Liver (tissue), 8 donors: ENCODE measurements at regions not wholly inside any gene's neighbourhood (a gene's known extent, or its start where the extent isn't known, plus 50 kb on each side); places are given as distances from the start of the nearest gene placed in this dataset.
A peak's percentile ranks its signal among the peaks of the same experiment; 100 is the strongest.

Experiments used
- DNase-seq: peaks from one replicate; pipeline ENCODE4 v3.0.0-alpha.2; 2017; ENCODE audit warnings: low spot score
- H3K27ac ChIP-seq, 2 donors: one replicate each; pipeline ENCODE4 v1.7.0; 2013; ENCODE audit warnings: inconsistent platforms in 2 of 2, low read length in 2 of 2, control low read depth in 1 of 2, low read depth in 1 of 2, mild to moderate bottlenecking in 1 of 2
- H3K27me3 ChIP-seq, 4 donors: one replicate each; pipeline versions ENCODE4 v1.6.1 to v1.7.0; 2013; ENCODE audit warnings: low read length in 3 of 4, inconsistent platforms in 1 of 4, mild to moderate bottlenecking in 1 of 4, moderate library complexity in 1 of 4; ENCODE audit not compliant: control insufficient read depth in 4 of 4, insufficient read depth in 4 of 4
- H3K36me3 ChIP-seq, 4 donors: one replicate each; pipeline versions ENCODE4 v1.6.1 to v1.7.0; 2013; ENCODE audit warnings: low read length in 3 of 4, mild to moderate bottlenecking in 3 of 4, low read depth in 1 of 4, moderate library complexity in 1 of 4; ENCODE audit not compliant: control insufficient read depth in 4 of 4, insufficient read depth in 3 of 4
- H3K4me1 ChIP-seq, 4 donors: one replicate each; pipeline versions ENCODE4 v1.6.1 to v1.7.0; 2013; ENCODE audit warnings: low read length in 3 of 4, mild to moderate bottlenecking in 3 of 4, moderate library complexity in 1 of 4; ENCODE audit not compliant: control insufficient read depth in 4 of 4, insufficient read depth in 4 of 4
- H3K4me3 ChIP-seq, 3 donors: one replicate each; pipeline versions ENCODE4 v1.6.1 to v1.7.0; 2013; ENCODE audit warnings: low read length in 3 of 3, control low read depth in 1 of 3, low read depth in 1 of 3, mild to moderate bottlenecking in 1 of 3
- H3K9ac ChIP-seq, 2 donors: one replicate each; pipeline ENCODE4 v1.7.0; 2013; ENCODE audit warnings: low read length in 2 of 2, mild to moderate bottlenecking in 2 of 2, moderate library complexity in 2 of 2, control low read depth in 1 of 2, low read depth in 1 of 2
- H3K9me3 ChIP-seq, 4 donors: one replicate each; pipeline versions ENCODE4 v1.6.1 to v1.7.0; 2013; ENCODE audit warnings: low read length in 3 of 4; ENCODE audit not compliant: control insufficient read depth in 4 of 4
- ATF3 ChIP-seq: IDR thresholded peaks from 2 replicates; pipeline ENCODE4 v1.6.1; 2016; ENCODE audit warnings: antibody characterized with exemption
- EGR1 ChIP-seq, 2 donors: IDR thresholded peaks; 2 replicates each; pipeline ENCODE4 v1.6.1; 2016 to 2018; ENCODE audit warnings: antibody characterized with exemption in 2 of 2, low read depth in 2 of 2
- FOXA1 ChIP-seq: IDR thresholded peaks from 2 replicates; pipeline ENCODE4 v1.6.1; 2016; ENCODE audit warnings: antibody characterized with exemption
- FOXA2 ChIP-seq: IDR thresholded peaks from 2 replicates; pipeline ENCODE4 v1.6.1; 2016; ENCODE audit warnings: antibody characterized with exemption
- GABPA ChIP-seq, 2 donors: IDR thresholded peaks in 1 of 2; conservative IDR thresholded peaks in 1 of 2; 2 replicates each; pipeline ENCODE4 v1.6.1; 2016; ENCODE audit warnings: antibody characterized with exemption in 2 of 2, mild to moderate bottlenecking in 1 of 2, moderate library complexity in 1 of 2
- HNF4A ChIP-seq, 2 donors: conservative IDR thresholded peaks; 2 replicates each; pipeline ENCODE4 v1.6.1; 2016; ENCODE audit warnings: antibody characterized with exemption in 2 of 2, mild to moderate bottlenecking in 2 of 2
- HNF4G ChIP-seq: IDR thresholded peaks from 2 replicates; pipeline ENCODE4 v1.6.1; 2016; ENCODE audit warnings: antibody characterized with exemption
- JUND ChIP-seq, 2 donors: IDR thresholded peaks; 2 replicates each; pipeline ENCODE4 v1.6.1; 2016; ENCODE audit warnings: antibody characterized with exemption in 2 of 2
- NR2F2 ChIP-seq: IDR thresholded peaks from 2 replicates; pipeline ENCODE4 v1.6.1; 2016; ENCODE audit warnings: antibody characterized with exemption
- RAD21 ChIP-seq, 2 donors: IDR thresholded peaks; 2 replicates each; pipeline ENCODE4 v1.6.1; 2016; ENCODE audit warnings: antibody characterized with exemption in 2 of 2, mild to moderate bottlenecking in 2 of 2
- REST ChIP-seq: IDR thresholded peaks from 2 replicates; pipeline ENCODE4 v1.6.1; 2016; ENCODE audit warnings: antibody characterized with exemption, mild to moderate bottlenecking
- RXRA ChIP-seq, 2 donors: IDR thresholded peaks; 2 replicates each; pipeline ENCODE4 v1.6.1; 2017 to 2018; ENCODE audit warnings: antibody characterized with exemption in 2 of 2, mild to moderate bottlenecking in 1 of 2
- SP1 ChIP-seq: IDR thresholded peaks from 2 replicates; pipeline ENCODE4 v1.6.1; 2018; ENCODE audit warnings: antibody characterized with exemption, mild to moderate bottlenecking
- TAF1 ChIP-seq: conservative IDR thresholded peaks from 2 replicates; pipeline ENCODE4 v1.6.1; 2016; ENCODE audit warnings: antibody characterized with exemption, mild to moderate bottlenecking
- ZBTB33 ChIP-seq: IDR thresholded peaks from 2 replicates; pipeline ENCODE4 v1.6.1; 2016; ENCODE audit warnings: antibody characterized with exemption
- WGBS: extraction: QIAGEN DNeasy Blood & Tissue Kit; methylation state at CpG from one replicate; pipeline ENCODE4 v1.1.7; 2013; 5-methylcytosine and 5-hydroxymethylcytosine counted together
- TF ChIP-seq, protein P1 (sequence below): IDR thresholded peaks from 2 replicates; pipeline ENCODE4 v1.6.1; 2016; ENCODE audit warnings: antibody characterized with exemption
- TF ChIP-seq, protein P2 (sequence below): fragments of 150-350 bp; IDR thresholded peaks from 2 replicates; pipeline ENCODE4 v1.5.1; 2017; ENCODE audit warnings: improper control_type of control experiment, low read depth, low read length; ENCODE audit not compliant: missing input control
- donor health status: healthy.
- donor health status: healthy.
- donor health status: healthy.
- donor health status: healthy.
- donor health status: healthy.

- peaks cover 0 to 19% (median 1%) of the 10 kb centered on the region in 4 donors for H3K27me3 ChIP-seq
- no peaks in the 10 kb centered on the region for H3K36me3 ChIP-seq
- no peak overlapping the region for H3K27ac ChIP-seq
- no peak overlapping the region for H3K4me3 ChIP-seq
- peaks cover 0 to 3% (median 0%) of the 10 kb centered on the region in 4 donors for H3K4me1 ChIP-seq
- TF ChIP-seq HNF4A (conservative IDR thresholded peaks at IDR 0.05): no peak
- TF ChIP-seq, protein P1, sequence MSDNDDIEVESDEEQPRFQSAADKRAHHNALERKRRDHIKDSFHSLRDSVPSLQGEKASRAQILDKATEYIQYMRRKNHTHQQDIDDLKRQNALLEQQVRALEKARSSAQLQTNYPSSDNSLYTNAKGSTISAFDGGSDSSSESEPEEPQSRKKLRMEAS: no peak
- no peak for TF ChIP-seq SP1
- no peak for TF ChIP-seq TAF1
- no peak for TF ChIP-seq ATF3
- DNase-seq: peak; percentile 14
- peaks cover 0 to 6% (median 4%) of the 10 kb centered on the region in 4 donors for H3K9me3 ChIP-seq
- no peak overlapping the region for H3K9ac ChIP-seq
- 63% methylated on average over 13 of the region's 13 CpGs for WGBS
These were observed 98.7 kb downstream of the ANKRD60 start for GRCh38 chr20:58129721-58130151.

DNA sequence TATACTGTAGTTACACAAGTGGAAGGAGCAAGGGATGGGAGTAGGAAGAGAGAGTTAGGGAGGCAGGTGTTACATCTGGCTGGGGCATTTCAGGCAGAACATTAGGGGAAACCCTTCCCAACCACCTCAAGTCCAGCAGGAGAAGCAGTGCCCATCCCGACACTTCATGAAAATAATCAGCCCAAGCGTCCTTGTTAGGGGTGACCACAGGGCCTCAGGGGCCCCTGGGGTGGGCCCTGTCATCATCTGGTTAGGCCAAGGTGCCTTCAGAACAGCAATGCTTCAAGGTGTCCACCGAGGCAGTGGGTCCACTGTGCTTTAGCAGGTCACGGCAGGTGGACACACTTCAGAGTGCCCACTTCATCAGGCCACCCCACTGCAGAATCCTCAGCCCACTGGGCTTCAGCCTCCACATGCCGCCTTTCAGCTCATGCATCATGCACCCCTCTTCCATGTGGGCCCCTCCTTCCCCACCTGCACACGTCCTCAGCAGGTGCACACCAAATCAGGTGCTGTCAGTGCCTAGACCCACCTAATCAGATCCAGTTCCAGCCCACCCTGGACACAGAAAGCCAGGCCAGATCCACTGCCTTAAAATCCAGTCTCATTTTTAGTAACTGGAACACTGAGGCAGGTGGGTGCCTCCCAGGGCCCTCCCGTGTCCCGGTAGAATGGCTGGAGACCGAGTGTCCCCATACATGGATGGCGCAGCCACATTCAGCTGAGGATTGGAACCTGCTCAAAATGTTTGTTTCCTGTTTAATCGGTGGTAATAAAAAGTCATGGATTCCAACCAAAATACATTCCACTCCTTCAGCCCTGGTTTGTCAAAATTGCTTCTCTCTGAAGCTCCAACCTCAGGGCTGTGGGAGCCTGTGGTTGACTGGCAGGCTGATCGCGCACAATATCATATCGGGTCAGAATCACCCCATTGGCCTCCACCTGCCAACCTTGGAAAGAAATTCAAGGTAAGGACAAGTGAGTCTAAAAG is 99.5 kb downstream of the ANKRD60 start:
- H3K4me3 ChIP-seq: no peak overlapping the region
- no peaks in the 10 kb centered on the region for H3K36me3 ChIP-seq
- H3K9me3 ChIP-seq: peaks cover 0 to 6% (median 4%) of the 10 kb centered on the region in 4 donors
- no peak for TF ChIP-seq FOXA1
- TF ChIP-seq RAD21 (IDR thresholded peaks at IDR 0.05): no peak
- no peak for TF ChIP-seq RXRA (IDR thresholded peaks at IDR 0.05)
- no peak for TF ChIP-seq FOXA2
- TF ChIP-seq, protein P2, sequence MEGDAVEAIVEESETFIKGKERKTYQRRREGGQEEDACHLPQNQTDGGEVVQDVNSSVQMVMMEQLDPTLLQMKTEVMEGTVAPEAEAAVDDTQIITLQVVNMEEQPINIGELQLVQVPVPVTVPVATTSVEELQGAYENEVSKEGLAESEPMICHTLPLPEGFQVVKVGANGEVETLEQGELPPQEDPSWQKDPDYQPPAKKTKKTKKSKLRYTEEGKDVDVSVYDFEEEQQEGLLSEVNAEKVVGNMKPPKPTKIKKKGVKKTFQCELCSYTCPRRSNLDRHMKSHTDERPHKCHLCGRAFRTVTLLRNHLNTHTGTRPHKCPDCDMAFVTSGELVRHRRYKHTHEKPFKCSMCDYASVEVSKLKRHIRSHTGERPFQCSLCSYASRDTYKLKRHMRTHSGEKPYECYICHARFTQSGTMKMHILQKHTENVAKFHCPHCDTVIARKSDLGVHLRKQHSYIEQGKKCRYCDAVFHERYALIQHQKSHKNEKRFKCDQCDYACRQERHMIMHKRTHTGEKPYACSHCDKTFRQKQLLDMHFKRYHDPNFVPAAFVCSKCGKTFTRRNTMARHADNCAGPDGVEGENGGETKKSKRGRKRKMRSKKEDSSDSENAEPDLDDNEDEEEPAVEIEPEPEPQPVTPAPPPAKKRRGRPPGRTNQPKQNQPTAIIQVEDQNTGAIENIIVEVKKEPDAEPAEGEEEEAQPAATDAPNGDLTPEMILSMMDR: no peak
- no peak for TF ChIP-seq EGR1 (IDR thresholded peaks at IDR 0.05; ENCODE audit: low read depth in 2 of 2)
- TF ChIP-seq JUND (IDR thresholded peaks at IDR 0.05): no peak
- no peak for TF ChIP-seq ZBTB33
- no peak for TF ChIP-seq REST
- TF ChIP-seq ATF3: no peak
- TF ChIP-seq NR2F2: no peak
- no peak for TF ChIP-seq HNF4A (conservative IDR thresholded peaks at IDR 0.05)
- TF ChIP-seq SP1: no peak
- no peak for TF ChIP-seq HNF4G
- no peak for TF ChIP-seq GABPA (IDR thresholded peaks at IDR 0.05 in 1 of 2, conservative IDR thresholded peaks at IDR 0.05 in 1 of 2)
- TF ChIP-seq TAF1: no peak
- TF ChIP-seq, protein P1: no peak
- peaks cover 0 to 3% (median 0%) of the 10 kb centered on the region in 4 donors for H3K4me1 ChIP-seq
- H3K27ac ChIP-seq: no peak overlapping the region
- 79% methylated on average over 14 of the region's 14 CpGs for WGBS
- peak; percentile 9 for DNase-seq
- peaks cover 0 to 19% (median 1%) of the 10 kb centered on the region in 4 donors for H3K27me3 ChIP-seq
- no peak overlapping the region for H3K9ac ChIP-seq
